Bronchial epithelial cell (primary cell): ENCODE measurements at regions not wholly inside any gene's neighbourhood (a gene's known extent, or its start where the extent isn't known, plus 50 kb on each side); places are given as distances from the start of the nearest gene placed in this dataset.
A peak's percentile ranks its signal among the peaks of the same experiment; 100 is the strongest.

Experiments used
- DNase-seq: peaks from one replicate; pipeline ENCODE4 v3.0.0-alpha.2; 2010; ENCODE audit warnings: low read depth
- FAIRE-seq: peaks from 2 replicates; lab custom pipeline; 2011; peaks lifted over from hg19 to GRCh38; lab: Jason Lieb, UNC
- H3K27me3 ChIP-seq: 2 replicates; pipeline ENCODE4 v1.5.1; 2011; ENCODE audit warnings: low read length; ENCODE audit not compliant: control insufficient read depth, insufficient read depth
- H3K36me3 ChIP-seq: 2 replicates; pipeline ENCODE4 v1.5.1; 2011; ENCODE audit warnings: low read length; ENCODE audit not compliant: control insufficient read depth, insufficient read depth
- H3K4me3 ChIP-seq: 2 replicates; pipeline ENCODE4 v1.5.1; 2011; ENCODE audit warnings: mild to moderate bottlenecking, low read depth, low read length, control low read depth
- TF ChIP-seq, protein P1 (sequence below): IDR thresholded peaks from 2 replicates; pipeline ENCODE4 v1.5.1; 2011; ENCODE audit warnings: mild to moderate bottlenecking, moderate library complexity, low read length, control low read depth, inconsistent platforms; ENCODE audit not compliant: insufficient read depth, severe bottlenecking

DNA sequence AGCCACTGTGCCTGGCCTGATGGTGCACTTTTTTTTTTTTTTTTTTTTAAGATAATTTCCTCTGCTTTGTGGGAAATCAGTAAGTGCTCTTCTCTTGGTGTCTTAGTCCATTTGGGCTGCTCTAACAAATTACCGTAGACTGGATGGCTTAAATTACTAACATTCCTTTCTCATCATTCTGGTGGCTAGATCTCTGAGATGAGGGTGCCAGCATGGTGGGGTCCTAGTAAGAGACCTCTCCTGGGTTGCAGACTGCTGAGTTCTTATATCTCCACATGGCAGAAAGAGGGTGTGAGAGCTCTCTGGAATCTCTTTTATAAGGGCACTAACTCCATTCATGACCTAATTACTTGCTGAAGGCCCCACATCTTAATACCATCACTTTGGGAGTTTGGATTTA is 133.9 kb upstream of the ANKRD55 start:
- Histone ChIP-seq H3K36me3 (no peaks in the 10 kb centered on the region), H3K27me3 (no peaks in the 10 kb centered on the region), H3K4me3 (no peak overlapping the region)
- FAIRE-seq, result no peak
- no peak for DNase-seq
- TF ChIP-seq, protein P1, sequence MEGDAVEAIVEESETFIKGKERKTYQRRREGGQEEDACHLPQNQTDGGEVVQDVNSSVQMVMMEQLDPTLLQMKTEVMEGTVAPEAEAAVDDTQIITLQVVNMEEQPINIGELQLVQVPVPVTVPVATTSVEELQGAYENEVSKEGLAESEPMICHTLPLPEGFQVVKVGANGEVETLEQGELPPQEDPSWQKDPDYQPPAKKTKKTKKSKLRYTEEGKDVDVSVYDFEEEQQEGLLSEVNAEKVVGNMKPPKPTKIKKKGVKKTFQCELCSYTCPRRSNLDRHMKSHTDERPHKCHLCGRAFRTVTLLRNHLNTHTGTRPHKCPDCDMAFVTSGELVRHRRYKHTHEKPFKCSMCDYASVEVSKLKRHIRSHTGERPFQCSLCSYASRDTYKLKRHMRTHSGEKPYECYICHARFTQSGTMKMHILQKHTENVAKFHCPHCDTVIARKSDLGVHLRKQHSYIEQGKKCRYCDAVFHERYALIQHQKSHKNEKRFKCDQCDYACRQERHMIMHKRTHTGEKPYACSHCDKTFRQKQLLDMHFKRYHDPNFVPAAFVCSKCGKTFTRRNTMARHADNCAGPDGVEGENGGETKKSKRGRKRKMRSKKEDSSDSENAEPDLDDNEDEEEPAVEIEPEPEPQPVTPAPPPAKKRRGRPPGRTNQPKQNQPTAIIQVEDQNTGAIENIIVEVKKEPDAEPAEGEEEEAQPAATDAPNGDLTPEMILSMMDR, result no peak

DNA sequence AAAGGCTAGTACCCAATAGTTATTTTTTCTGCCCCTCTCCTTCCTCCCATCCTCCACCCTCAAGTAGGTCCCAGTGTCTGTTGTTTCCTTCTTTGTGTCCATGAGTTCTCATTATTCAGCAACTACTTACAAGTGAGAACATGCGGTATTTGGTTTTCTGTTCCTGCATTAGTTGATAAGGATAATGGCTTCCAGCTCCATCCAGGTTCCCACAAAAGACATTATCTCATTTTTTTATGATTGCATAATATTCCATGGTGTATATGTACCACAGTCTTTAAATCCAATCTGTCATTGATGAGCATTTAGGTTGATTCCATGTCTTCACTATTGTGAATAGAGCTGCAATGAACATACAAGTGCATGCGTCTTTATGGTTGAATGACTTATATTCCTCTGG is 128.3 kb upstream of the ANKRD55 start:
- no peak for FAIRE-seq
- Histone ChIP-seq H3K36me3 (no peaks in the 10 kb centered on the region), H3K4me3 (no peak overlapping the region), H3K27me3 (no peaks in the 10 kb centered on the region)
- TF ChIP-seq, protein P1, result no peak
- peak; percentile 17 for DNase-seq

DNA sequence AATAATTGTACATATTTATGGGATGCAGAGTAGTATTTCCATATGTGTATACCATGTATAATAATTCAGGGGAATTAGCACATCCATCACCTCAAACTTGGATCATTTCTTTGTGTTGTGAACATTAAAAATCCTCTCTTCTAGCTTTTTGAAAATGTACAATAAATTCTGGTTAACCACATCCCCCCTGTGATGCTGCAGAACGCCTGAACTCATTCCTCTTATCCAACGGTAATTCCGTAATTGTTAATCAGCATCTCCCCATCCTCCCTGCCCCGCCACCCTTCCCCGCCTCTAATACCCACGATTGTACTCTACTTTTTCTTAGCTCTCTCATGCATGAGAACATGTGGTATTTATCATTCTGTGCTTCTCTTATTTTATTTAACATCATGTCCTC is 127.7 kb upstream of the ANKRD55 start:
- DNase-seq, result no peak
- H3K36me3 ChIP-seq, result no peaks in the 10 kb centered on the region
- TF ChIP-seq, protein P1, result no peak
- no peaks in the 10 kb centered on the region for H3K27me3 ChIP-seq
- no peak overlapping the region for H3K4me3 ChIP-seq
- FAIRE-seq, result no peak

DNA sequence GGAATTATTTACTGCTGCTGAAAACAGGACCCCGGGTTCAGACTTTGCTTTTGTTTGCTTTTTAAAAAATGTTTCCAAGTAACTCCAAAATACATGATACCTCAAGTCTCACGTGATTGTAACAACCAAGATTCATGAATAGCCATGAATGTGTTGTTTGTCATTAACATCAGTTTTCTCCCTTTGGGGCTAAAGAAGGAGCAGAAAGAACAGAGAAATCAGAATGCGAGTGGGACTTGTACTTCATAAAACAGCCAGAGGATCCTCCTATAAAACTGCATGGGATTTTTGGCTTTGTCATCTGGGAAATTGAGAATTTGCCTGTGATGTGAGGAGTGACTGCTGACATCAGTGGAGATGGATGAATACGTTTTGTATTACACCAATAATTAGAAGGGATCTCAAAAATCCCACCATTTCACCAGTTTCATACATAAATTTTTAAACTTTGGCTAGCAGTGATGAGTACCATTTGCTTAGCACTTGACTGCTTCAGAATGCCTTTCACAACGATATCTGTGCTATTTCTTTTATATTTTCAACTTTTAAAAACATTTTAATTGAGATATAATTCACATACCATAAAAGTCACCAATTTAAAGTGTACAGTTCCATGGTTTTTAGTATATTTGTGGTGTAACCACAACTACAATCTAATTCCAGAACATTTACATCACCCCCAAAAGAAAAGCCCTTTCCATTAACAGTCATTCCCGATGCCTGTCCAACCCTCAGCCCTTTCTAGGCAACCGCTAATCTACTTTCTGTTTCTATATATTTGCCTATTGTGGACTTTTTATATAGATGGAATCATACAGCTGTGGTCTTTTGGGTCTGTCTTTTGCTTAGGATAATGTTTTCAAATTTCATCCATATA is 126.9 kb upstream of the ANKRD55 start:
- DNase-seq (no peak), FAIRE-seq (no peak)
- Histone ChIP-seq H3K36me3 (no peaks in the 10 kb centered on the region), H3K27me3 (no peaks in the 10 kb centered on the region), H3K4me3 (no peak overlapping the region)
- TF ChIP-seq, protein P1, result no peak

DNA sequence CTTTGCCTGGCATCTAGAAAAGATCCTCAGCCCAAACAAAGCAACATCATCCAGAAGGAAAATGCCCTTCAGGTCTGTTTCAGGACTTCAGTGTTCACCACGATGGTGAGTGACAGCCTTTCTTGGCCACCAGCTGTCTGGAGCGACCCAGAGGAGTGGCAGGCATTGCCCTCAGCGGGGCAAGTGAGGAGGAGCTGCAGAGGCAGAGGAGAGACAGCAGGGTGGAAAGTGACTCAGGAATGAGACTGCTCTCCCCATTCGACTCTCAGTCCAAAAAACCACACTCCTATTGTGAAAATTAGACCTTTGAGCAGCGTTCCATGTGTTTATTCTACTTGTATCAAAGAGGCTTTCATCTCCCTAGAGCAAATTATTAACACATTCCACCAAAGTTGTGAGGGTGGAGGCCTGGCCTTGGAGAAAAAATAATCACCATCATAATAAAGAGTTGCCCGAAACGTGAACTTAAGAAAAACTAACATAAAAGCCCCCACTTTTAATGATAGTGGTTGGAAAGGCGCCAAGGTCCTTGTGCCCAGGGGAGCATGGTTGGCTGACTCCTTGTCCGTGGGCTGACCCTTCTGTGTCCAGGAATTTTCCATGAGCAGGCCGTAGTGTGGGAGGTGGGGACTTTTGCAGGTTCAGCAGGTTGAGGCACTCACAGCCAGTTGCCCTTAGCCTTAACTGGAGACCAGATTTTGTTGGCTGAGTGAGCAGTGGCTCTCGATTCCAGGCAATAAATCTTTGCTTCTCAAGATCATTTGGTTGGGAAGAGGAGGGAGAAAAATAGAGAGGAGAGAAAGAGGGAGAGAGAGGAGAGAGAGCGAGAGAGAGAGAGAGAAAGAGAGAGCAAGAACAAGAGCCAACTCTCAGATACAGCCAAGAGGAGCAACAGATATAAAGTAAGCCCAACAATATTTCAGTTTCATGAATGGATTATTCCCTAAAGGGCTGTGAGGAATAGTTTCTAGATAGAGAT is 125.9 kb upstream of the ANKRD55 start:
- peak; percentile 9 for DNase-seq
- H3K27me3 ChIP-seq, result no peaks in the 10 kb centered on the region
- H3K36me3 ChIP-seq, result no peaks in the 10 kb centered on the region
- TF ChIP-seq, protein P1, result no peak
- H3K4me3 ChIP-seq, result no peak overlapping the region
- no peak for FAIRE-seq
